ENCODE measurements at regions not wholly inside any gene's neighbourhood (a gene's known extent, or its start where the extent isn't known, plus 50 kb on each side); places are given as distances from the start of the nearest gene placed in this dataset.

GRCh38 chr5:132138260-132138659 lies 64.7 kb downstream of the CSF2 start:
- TF ChIP-seq CTCF (IDR thresholded peaks at IDR 0.05; ENCODE audit: insufficient read depth, low read depth, low read length) (no peak), EZH2 (IDR thresholded peaks at IDR 0.05; ENCODE audit: insufficient read depth, low read length) (no peak)

Data from astrocyte (in vitro differentiated cells and primary cell).